ENCODE measurements at regions not wholly inside any gene's neighbourhood (a gene's known extent, or its start where the extent isn't known, plus 50 kb on each side); places are given as distances from the start of the nearest gene placed in this dataset.
"Not testable (repeated sequence)": the region's sequence is repeated elsewhere in the genome, so short reads cannot be mapped to it uniquely, and the experiment has no call there.

DNA sequence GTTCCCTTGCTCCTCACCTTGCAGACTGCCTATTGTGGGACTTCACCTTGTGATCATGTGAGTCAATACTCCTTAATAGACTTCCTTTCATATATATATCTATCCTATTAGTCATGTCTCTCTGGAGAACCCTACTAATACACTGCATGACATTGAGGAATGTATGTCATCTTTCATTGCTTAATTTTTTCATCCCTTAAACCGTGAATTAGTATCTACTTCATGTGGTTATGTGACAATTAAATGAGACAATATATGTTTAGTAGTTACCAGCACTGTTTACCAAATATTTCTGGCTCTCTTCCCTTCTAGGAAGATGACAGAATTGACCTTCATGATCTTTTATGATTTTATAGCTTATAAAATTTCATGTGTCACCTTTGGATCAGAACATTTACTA lies 759.5 kb downstream of the GRXCR1 start:
- DNase-seq (ENCODE audit: extremely low spot score): no peak
- TF ChIP-seq BHLHE40 (IDR thresholded peaks at IDR 0.05; ENCODE audit: borderline replicate concordance) (no peak), TARDBP (IDR thresholded peaks at IDR 0.05) (no peak), ELF4 (IDR thresholded peaks at IDR 0.05) (no peak)
- ChIA-PET POLR2A (no interaction called here), CTCF (no interaction called here)

DNA sequence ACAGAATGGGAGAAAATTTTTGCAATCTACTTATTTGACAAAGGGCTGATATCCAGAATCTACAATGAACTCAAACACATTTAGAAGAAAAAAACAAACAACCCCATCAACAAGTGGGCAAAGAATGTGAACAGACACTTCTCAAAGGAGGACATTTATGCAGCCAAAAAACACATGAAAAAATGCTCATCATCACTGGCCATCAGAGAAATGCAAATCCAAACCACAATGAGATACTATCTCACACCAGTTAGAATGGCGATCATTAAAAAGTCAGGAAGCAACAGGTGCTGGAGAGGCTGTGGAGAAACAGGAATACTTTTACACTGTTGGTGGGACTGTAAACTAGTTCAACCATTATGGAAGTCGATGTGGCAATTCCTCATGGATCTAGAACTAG lies 767.0 kb downstream of the GRXCR1 start:
- DNase-seq (ENCODE audit: extremely low spot score); CTCF ChIA-PET; POLR2A ChIA-PET: not testable (repeated sequence)

DNA sequence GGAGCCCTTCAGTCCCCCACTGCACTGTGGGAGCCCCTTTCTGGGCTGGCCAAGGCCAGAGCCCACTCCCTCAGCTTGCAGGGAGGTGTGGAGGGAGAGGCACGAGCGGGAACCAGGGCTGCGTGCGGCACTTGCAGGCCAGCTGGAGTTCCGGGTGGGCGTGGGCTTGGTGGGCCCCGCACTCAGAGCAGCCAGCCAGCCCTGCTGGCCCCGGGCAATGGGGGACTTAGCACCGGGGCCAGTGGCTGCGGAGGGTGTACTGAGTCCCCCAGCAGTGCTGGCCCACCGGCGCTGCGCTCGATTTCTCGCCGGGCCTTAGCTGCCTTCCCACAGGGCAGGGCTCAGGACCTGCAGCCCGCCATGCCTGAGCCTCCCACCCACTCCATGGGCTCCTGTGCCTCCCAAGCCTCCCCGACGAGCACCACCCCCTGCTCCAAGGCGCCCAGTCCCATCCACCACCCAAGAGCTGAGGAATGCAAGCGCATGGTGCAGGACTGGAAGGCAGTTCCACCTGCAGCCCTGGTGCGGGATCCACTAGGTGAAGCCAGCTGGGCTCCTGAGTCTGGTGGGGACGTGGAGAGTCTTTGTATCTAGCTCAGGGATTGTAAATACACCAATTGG lies 776.2 kb downstream of the KCTD8 start:
- CTCF ChIA-PET; POLR2A ChIA-PET; DNase-seq (ENCODE audit: extremely low spot score): not testable (repeated sequence)

DNA sequence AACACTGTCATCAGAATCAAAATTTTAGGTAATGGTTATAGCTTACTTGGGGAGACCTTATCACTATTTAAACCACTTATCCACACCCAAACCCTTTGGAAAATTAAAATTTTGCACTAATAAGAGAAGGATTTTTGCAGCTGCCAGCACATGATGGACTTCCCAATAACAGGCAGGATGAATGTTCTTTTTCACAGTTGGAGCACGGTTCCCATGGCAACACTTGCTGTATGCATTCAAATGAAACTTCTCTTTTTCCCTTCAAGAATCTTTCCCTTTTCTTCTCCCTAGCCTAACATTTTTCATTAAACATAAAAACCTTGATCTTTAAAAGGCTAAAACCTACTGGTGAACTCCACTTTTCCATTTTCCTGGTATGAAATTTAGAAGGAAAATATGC lies 768.2 kb downstream of the KCTD8 start:
- no peak for DNase-seq (ENCODE audit: extremely low spot score)
- CTCF ChIA-PET: no interaction called here
- no peak for TF ChIP-seq ELF4 (IDR thresholded peaks at IDR 0.05)
- POLR2A ChIA-PET: no interaction called here

DNA sequence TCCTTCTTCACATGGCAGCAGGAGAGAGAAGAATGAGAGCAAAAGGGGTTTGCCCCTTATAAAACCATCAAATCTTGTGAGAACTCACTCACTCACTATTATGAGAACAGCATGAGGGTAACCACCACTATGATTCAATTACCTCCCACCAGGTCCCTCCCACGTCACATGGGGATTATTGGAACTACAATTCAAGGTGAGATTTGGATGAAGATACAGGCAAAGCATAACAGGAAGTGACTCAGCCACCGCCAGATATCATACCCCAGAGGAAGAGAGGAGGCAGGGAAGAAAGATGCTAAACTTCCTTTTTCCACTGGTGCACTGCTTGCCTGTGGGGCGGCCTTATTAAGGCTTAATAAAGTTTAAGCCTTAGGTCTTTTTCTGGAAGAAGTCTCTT lies 766.1 kb downstream of the KCTD8 start:
- ChIA-PET POLR2A (no interaction called here), CTCF (no interaction called here)
- TF ChIP-seq FOXK2 (IDR thresholded peaks at IDR 0.05) (no peak), ARNT (IDR thresholded peaks at IDR 0.05) (no peak), BHLHE40 (IDR thresholded peaks at IDR 0.05; ENCODE audit: borderline replicate concordance) (no peak), NFRKB (IDR thresholded peaks at IDR 0.05) (no peak), SUZ12 (IDR thresholded peaks at IDR 0.05) (no peak), TARDBP (IDR thresholded peaks at IDR 0.05) (no peak), HDGF (IDR thresholded peaks at IDR 0.05; ENCODE audit: borderline replicate concordance) (no peak), L3MBTL2 (conservative IDR thresholded peaks at IDR 0.05) (no peak)
- TF ChIP-seq, protein P1, sequence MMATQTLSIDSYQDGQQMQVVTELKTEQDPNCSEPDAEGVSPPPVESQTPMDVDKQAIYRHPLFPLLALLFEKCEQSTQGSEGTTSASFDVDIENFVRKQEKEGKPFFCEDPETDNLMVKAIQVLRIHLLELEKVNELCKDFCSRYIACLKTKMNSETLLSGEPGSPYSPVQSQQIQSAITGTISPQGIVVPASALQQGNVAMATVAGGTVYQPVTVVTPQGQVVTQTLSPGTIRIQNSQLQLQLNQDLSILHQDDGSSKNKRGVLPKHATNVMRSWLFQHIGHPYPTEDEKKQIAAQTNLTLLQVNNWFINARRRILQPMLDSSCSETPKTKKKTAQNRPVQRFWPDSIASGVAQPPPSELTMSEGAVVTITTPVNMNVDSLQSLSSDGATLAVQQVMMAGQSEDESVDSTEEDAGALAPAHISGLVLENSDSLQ (IDR thresholded peaks at IDR 0.05): no peak
- DNase-seq (ENCODE audit: extremely low spot score): no peak

DNA sequence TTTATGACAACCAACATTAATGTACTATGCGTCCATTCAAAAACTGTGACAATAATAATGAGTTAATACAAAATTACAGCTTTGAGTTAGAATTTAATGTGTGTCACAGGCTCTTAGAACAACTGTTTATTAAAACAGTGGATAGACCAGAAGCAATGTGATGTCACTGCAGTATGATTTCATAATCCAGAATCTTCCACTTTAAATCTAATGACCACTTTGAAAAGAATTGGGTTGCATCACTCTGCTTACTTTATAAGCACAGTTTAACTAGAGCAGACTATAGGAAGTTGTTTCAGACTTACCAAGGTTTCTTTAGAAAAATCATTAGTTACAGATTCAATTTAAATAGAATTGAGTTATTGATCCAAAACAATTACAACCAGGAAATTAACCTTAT lies 758.5 kb downstream of the KCTD8 start:
- TF ChIP-seq SUZ12 (IDR thresholded peaks at IDR 0.05) (no peak), LEF1 (IDR thresholded peaks at IDR 0.05; ENCODE audit: borderline replicate concordance) (no peak), SP1 (IDR thresholded peaks at IDR 0.05) (no peak), NFRKB (IDR thresholded peaks at IDR 0.05) (no peak), FOXK2 (IDR thresholded peaks at IDR 0.05) (no peak), BHLHE40 (IDR thresholded peaks at IDR 0.05; ENCODE audit: borderline replicate concordance) (no peak), ELF4 (IDR thresholded peaks at IDR 0.05) (no peak), CTBP1 (IDR thresholded peaks at IDR 0.05; ENCODE audit: borderline replicate concordance) (no peak), L3MBTL2 (conservative IDR thresholded peaks at IDR 0.05) (no peak), FOXM1 (IDR thresholded peaks at IDR 0.05; ENCODE audit: borderline replicate concordance) (no peak), HDGF (IDR thresholded peaks at IDR 0.05; ENCODE audit: borderline replicate concordance) (no peak), TARDBP (IDR thresholded peaks at IDR 0.05) (no peak)
- TF ChIP-seq, protein P1 (IDR thresholded peaks at IDR 0.05): no peak
- ChIA-PET POLR2A (no interaction called here), CTCF (no interaction called here)
- DNase-seq (ENCODE audit: extremely low spot score): no peak

DNA sequence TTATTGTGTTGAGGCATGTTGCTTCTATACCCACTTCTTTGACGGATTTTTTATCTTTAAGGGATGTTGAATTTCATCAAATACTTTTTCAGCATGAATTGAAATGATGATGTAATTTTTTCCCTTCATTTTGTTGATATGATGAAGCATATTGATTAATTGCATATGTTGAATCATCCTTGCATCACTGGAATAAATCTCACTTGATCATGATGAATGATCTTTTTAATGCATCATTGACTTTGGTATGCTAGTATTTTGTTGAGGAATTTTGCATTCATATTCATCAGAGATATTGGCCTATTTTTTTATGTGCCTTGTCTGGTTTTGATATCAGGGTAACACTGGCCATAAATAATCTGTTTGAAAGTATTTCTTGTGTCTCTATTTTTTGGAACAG lies 754.7 kb downstream of the KCTD8 start:
- CTCF ChIA-PET: no interaction called here
- DNase-seq (ENCODE audit: extremely low spot score): no peak
- POLR2A ChIA-PET: no interaction called here

More for the DNA sequence above, 754.7 kb downstream of the KCTD8 start:
- no peak for TF ChIP-seq TARDBP (IDR thresholded peaks at IDR 0.05)
- TF ChIP-seq ARNT (IDR thresholded peaks at IDR 0.05): no peak
- TF ChIP-seq, protein P1 (IDR thresholded peaks at IDR 0.05): no peak
- TF ChIP-seq LEF1 (IDR thresholded peaks at IDR 0.05; ENCODE audit: borderline replicate concordance): no peak
- no peak for TF ChIP-seq BHLHE40 (IDR thresholded peaks at IDR 0.05; ENCODE audit: borderline replicate concordance)
- TF ChIP-seq NFRKB (IDR thresholded peaks at IDR 0.05): no peak
- TF ChIP-seq FOXA1 (IDR thresholded peaks at IDR 0.05): no peak
- TF ChIP-seq SUZ12 (IDR thresholded peaks at IDR 0.05): no peak
- TF ChIP-seq L3MBTL2 (conservative IDR thresholded peaks at IDR 0.05): no peak
- TF ChIP-seq FOXK2 (IDR thresholded peaks at IDR 0.05): no peak
- no peak for TF ChIP-seq SP1 (IDR thresholded peaks at IDR 0.05)
- no peak for TF ChIP-seq ELF4 (IDR thresholded peaks at IDR 0.05)
- no peak for TF ChIP-seq ZNF384 (IDR thresholded peaks at IDR 0.05)
- no peak for TF ChIP-seq CTBP1 (IDR thresholded peaks at IDR 0.05; ENCODE audit: borderline replicate concordance)
- no peak for TF ChIP-seq FOXM1 (IDR thresholded peaks at IDR 0.05; ENCODE audit: borderline replicate concordance)
- no peak for TF ChIP-seq HDGF (IDR thresholded peaks at IDR 0.05; ENCODE audit: borderline replicate concordance)

Measured in HEK293T (cell line).